NCI-H2081 treated with DMSO at 0.1 percent for 48 hours (cell line): ENCODE measurements at regions not wholly inside any gene's neighbourhood (a gene's known extent, or its start where the extent isn't known, plus 50 kb on each side); places are given as distances from the start of the nearest gene placed in this dataset.

Experiments used
- DNase-seq: peaks from one replicate; lab custom pipeline; 2025; lab: John Stamatoyannopoulos, UW

GRCh38 chr9:27750566-27750965, 177.3 kb upstream of the C9orf72 start:
- DNase-seq, result no peak

DNA sequence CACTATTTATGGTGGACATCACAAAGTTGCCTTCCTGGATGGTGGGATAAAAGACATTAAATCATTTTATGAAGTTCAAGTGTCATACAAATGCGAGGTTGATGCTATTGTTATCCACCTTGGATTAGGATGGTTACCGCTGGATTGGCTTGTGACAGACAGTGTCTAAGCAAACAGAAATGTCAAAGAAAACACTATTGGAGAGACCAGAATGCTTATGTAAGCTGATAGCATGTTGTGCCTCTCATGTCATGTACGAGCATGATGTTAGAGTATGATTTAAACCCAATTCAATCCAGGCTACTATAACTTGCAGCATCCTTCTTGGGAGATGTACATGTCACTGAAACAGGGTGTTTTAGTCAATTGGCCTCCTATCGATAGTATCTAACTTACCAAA, 178.8 kb upstream of the C9orf72 start:
- no peak for DNase-seq

DNA sequence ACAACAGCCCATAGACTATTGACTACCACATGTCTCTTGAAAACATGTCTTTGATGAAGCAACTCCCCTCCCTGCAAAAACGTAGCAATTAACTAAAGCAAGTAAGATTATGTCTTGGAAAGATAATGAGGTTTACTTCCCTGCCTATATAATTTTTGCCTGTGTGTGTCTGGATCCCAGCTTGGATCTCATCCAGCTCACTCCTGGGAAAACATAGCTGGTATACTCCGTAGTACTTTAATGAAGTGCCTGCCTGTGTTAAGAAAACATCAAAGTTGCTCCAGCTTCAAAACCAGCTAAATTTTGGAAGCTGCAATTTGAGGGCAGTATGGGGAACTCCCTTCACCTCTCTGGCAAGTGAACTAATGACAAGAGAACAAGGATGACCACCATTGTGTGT, 182.6 kb upstream of the C9orf72 start:
- DNase-seq, result no peak

DNA sequence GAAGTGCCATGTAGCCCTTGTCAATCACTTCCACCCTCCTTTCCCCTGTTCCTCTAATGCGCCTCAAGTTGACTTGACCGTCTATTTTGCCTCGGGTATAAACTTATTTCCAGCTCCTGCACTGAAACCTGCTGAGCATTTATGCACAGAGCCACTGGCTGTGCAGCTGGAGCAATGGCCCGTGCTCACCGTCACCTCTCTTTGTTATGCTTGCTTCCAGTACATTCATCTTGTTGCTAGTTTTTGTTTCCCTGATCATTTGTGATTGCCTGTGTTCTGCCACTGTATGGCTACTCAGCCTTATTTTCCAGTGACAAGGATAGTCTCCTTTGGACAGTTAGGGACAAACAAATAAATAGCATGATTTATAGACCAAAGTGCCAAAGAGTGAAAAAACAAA, 183.1 kb upstream of the C9orf72 start:
- DNase-seq, result no peak

DNA sequence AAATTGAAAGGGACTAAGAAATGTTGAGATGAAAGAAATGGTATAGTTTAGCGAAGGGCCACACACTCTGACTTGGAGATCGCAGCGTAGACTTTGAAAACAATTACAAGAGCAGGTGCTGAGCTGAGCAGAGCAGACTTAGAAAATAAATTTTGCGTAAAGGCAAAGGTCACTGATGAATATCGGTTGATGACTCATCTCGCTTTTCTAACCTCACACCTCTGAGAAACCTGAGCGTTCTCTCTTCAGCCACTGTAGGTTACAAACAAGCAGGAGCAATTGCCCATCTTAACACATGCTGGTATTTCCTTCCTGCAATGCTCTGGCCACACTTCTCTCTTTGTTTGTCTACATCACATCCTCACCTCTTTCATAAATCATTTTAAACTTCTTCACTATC, 190.6 kb upstream of the C9orf72 start:
- no peak for DNase-seq

DNA sequence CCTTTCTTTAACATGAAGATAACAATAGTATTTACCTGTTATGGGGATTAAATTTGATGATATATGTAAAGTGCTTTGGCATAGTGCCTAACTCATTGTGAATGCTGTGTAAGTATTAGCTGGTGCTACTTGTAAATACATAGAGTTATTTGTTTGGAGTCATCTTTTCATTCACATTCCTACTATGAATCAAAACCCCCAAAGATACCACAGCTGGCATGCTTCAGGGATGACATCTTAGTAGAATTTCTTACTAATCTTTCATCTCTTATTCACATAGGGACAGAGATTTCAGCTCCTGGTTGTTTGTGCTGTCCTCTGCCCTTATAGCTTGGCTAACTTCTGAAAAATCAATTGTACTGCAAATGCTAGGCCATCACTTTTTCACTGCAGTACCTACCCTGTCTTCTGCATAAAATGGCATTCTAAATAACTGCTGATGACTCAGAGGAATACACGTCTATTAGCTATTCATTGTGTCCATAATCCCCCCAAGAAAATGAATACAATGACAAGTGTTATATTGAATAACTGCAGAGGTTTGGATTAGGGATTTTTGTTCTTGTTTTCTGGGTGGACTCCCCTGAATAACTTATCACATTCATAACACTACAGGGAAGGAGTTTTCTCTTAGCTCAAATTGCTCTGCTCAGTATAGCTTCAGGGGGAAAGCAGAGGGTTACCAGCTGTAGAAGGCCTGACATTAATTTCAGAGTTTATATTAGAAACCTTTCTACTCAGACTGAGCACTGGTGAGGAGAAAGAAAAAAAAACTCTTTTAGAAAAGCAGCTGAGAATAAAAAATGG, 192.2 kb upstream of the C9orf72 start:
- DNase-seq, result no peak

DNA sequence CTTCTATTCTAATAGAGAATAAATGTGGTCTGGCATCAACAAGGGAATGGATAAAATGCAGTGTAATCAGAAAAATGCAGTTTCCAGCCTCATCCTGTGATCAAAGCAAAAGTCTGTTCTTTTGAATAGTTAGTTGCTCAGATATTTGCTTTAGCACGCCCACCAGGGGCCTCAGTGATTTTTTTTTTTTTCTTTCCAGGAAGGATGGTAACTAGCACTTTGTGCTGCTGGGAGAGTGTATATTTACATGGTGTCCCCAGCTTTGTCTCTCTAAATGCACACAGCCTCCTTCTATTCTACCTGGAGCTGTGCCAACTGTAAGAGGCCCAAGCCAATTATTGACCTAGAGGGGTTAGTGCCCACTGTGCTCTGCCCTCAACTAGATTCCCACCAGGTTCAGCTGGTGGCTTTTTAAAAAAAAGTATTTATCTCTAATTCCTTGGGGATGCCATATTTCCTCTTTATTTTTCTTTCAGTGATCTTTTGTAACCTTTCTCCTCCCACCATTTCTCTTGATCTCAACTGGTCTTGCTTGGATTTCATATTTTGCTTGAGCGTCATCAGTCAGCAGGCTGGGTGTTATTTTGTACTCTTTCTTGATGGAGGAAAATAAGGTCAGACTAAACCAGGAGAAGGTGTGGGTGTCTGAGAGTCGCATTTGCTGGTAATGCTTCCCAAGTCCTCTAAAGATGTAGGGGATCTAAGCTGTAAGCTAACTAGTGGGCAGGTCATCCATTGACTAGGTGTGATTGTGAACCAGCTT, 193.0 kb upstream of the C9orf72 start:
- no peak for DNase-seq

GRCh38 chr9:27768781-27769180, 195.5 kb upstream of the C9orf72 start:
- no peak for DNase-seq

GRCh38 chr9:27770541-27770940, 197.3 kb upstream of the C9orf72 start:
- no peak for DNase-seq

- no peak for DNase-seq
Observed at GRCh38 chr9:27771803-27772545, 198.7 kb upstream of the C9orf72 start.

GRCh38 chr9:27784847-27785713, 211.8 kb upstream of the C9orf72 start:
- no peak for DNase-seq

GRCh38 chr9:27785714-27786100, 212.4 kb upstream of the C9orf72 start:
- DNase-seq, result no peak

GRCh38 chr9:27787891-27788290, 214.6 kb upstream of the C9orf72 start:
- DNase-seq, result no peak

GRCh38 chr9:27791311-27791710, 218.0 kb upstream of the C9orf72 start:
- no peak for DNase-seq

DNA sequence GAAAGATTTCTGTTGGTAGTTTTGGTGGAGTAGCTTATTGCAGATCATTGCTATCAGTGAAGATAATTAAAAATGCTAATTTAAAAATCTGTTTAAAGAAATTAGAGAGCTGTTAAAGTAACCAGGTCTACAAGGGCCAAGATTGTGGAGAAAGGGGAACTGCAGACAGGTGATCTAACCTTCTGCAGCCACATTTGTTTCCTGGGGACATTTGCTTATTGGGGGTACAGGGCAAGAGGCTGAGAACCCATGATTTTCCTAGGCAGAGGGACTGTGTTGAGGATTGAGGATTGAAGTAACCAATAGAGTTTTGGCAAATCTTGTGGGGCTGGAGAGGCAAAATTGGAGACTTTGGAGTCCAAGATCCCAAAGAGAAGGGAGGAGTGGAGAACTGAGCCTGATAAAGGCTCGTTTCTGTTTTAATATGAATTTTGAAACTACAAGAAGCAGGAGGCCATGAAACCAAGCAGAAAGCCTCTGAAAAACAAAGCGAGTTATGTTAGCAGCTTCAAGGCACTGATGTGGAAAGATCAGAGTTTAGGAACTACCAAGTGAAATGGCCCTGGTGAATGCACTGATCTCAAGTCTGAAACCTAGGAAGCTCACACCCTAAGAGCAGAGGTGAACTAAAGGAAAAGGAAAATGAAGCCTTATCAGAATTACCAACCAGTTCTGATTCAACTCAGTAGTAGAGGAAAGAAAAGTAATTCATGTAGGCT, 219.8 kb upstream of the C9orf72 start:
- no peak for DNase-seq

GRCh38 chr9:27799326-27799725, 226.0 kb upstream of the C9orf72 start:
- DNase-seq, result no peak

DNA sequence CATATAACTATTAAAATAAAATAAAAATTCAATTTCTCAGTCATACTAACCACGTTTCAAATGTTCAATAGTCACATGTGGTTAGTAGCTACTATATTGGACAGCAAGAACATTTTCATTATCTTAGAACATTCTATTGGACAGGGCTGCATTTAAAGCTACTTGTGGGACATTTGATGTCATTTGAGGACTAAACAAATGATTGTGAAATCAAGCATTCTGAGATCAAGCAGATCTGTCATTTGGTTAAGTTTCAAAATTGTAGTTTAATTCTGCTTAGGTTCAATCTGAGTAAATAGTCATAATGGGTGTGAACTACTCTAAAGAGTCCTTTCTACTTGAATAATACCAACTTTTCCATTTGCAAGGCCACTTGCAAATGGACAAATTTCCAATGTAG, 226.9 kb upstream of the C9orf72 start:
- DNase-seq, result no peak

DNA sequence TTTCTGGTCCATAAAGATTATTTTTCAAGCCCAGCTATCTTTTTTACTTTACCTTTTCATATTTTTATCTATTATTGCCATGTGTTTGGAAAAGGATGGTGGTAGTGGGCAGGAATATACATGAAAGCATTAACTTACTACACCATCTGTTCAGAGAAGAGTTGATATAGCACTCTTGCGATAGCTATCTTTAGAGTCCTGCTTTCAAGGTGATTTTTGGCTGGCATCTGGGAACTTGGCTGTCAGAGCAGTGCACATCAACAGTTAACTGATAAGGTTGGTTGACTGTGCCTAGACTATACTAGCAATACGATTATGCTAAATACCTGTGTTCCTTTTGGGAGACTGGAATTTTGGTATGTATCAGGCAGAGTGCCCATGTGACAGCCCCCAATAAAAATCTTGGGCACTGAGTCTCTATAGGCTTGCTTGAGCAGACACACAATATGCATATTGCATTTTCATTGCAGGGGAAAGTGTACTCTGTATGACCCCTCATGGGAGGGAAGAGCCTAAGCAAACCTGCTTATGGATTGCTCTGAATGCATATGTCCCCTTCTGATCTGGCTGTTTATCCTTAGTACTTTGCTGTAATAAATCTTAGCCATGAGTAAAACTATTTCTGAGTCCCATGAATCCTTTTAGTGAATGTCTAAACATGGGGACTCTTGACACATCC, 227.6 kb upstream of the C9orf72 start:
- no peak for DNase-seq

GRCh38 chr9:27801545-27801944, 228.3 kb upstream of the C9orf72 start:
- no peak for DNase-seq

DNA sequence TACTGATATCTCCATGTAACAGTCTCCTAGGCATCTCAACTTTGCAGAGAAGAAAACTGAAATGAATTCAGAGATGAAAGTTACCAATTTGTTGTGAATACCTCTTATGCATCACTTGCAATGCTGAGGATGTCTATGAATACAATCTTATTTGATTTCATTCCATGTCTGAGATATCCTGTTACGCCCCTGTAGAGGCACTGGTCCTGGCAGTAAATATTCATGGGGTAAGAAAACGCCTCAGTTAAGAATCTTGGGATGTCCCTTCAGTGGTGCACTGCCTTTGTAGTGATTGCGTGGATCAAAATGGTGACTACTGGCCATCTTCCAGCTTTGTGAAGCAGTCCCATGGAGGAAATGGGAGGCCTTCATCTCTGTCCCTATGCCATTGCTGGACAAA, 229.1 kb upstream of the C9orf72 start:
- no peak for DNase-seq

- DNase-seq, result no peak
Observed at GRCh38 chr9:27808864-27809263, 235.6 kb upstream of the C9orf72 start.
